GM12864 (cell line): ENCODE measurements at regions not wholly inside any gene's neighbourhood (a gene's known extent, or its start where the extent isn't known, plus 50 kb on each side); places are given as distances from the start of the nearest gene placed in this dataset.
A peak's percentile ranks its signal among the peaks of the same experiment; 100 is the strongest.
"Not testable (repeated sequence)": the region's sequence is repeated elsewhere in the genome, so short reads cannot be mapped to it uniquely, and the experiment has no call there.

ENCODE experiments used
- DNase-seq: peaks from one replicate; pipeline ENCODE4 v3.0.0-alpha.2; 2011; ENCODE audit warnings: low read depth
- H3K4me3 ChIP-seq: 2 replicates; pipeline ENCODE4 v1.5.1; 2011; ENCODE audit warnings: mild to moderate bottlenecking, low read depth, low read length, control low read depth
- CTCF ChIP-seq: IDR thresholded peaks from 2 replicates; pipeline ENCODE4 v1.5.1; 2011; ENCODE audit warnings: low read depth, mild to moderate bottlenecking, moderate library complexity, low read length, control low read depth, inconsistent platforms; ENCODE audit errors: missing control alignments

GRCh38 chr20:51131811-51132210, 108.9 kb upstream of the KCNG1 start:
- DNase-seq: no peak
- H3K4me3 ChIP-seq: no peak overlapping the region
- no peak for TF ChIP-seq CTCF

- H3K4me3 ChIP-seq: no peak overlapping the region
- TF ChIP-seq CTCF: no peak
- no peak for DNase-seq
These were observed 106.4 kb upstream of the KCNG1 start for GRCh38 chr20:51129147-51129776.

- H3K4me3 ChIP-seq: no peak overlapping the region
- no peak for TF ChIP-seq CTCF
- peak; percentile 3 for DNase-seq
These were observed 105.3 kb upstream of the KCNG1 start for GRCh38 chr20:51128198-51128597.

- H3K4me3 ChIP-seq: no peak overlapping the region
- TF ChIP-seq CTCF: no peak
- DNase-seq: no peak
These were observed 104.8 kb upstream of the KCNG1 start for GRCh38 chr20:51127713-51128112.

- no peak for TF ChIP-seq CTCF
These were observed 103.4 kb upstream of the KCNG1 start for GRCh38 chr20:51126337-51126736.

GRCh38 chr20:51125780-51126179, 102.9 kb upstream of the KCNG1 start:
- TF ChIP-seq CTCF: no peak
- DNase-seq: no peak
- no peak overlapping the region for H3K4me3 ChIP-seq

More at GRCh38 chr20:51126337-51126736, 103.4 kb upstream of the KCNG1 start:
- no peak overlapping the region for H3K4me3 ChIP-seq
- no peak for DNase-seq

- H3K4me3 ChIP-seq: no peak overlapping the region
- no peak for DNase-seq
- TF ChIP-seq CTCF: no peak
These were observed 102.2 kb upstream of the KCNG1 start for GRCh38 chr20:51125105-51125504.

GRCh38 chr20:51123887-51124286, 101.0 kb upstream of the KCNG1 start:
- not testable (repeated sequence) for H3K4me3 ChIP-seq, DNase-seq
